ENCODE measurements at regions not wholly inside any gene's neighbourhood (a gene's known extent, or its start where the extent isn't known, plus 50 kb on each side); places are given as distances from the start of the nearest gene placed in this dataset.

DNA sequence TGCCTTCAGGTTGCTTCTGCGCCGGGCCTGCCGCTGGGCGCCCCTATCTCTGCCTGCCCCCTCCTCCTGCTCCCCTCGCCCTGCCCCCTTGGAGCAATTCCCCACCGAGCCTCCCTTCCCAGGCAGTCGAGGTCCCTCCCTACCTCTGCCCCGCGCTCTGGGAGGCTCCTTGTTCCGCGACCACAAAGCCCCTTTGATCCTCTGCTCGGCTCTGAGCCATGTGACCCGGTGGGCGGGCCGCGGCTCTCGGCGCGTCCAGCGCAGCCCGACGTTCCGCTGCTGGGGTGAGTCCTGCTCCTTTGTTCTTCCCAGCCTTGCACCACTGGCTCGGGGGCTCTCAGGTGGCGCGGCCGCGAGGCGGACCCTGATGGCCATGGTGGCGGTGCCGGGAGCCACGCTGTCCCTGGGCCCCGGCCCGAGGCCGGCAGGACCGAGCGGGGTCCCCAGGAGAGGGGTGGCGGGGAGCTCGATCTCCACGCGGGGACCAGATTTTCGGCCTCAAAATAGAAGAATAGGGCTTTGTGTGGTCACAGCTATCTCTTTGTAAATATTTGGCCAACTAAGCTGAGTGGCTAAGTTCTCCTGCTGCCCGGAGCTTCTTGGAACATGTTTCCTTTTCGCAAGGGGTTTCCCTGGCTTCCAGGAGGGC lies 310.6 kb downstream of the SEC14L1 start (continued):
- peak; percentile 73 for TF ChIP-seq E2F1 (CRISPR knock-in tag; IDR thresholded peaks at IDR 0.05)
- TF ChIP-seq THAP11 (CRISPR knock-in tag; IDR thresholded peaks at IDR 0.05) = peak; percentile 74
- no peak for TF ChIP-seq AGO1 (IDR thresholded peaks at IDR 0.05; ENCODE audit: low read depth, low read length, poor library complexity, severe bottlenecking)
- TF ChIP-seq ZHX2 (IDR thresholded peaks at IDR 0.05; ENCODE audit: low read depth) = peak; percentile 69; the same call in 1 of the 2 replicates
- TF ChIP-seq ZHX2 (CRISPR knock-in tag; IDR thresholded peaks at IDR 0.05; ENCODE audit: borderline replicate concordance) = peak; percentile 77; the same call in 1 of the 2 replicates
- peak; percentile 83 for TF ChIP-seq SALL2 (CRISPR knock-in tag; IDR thresholded peaks at IDR 0.05)
- no peak for TF ChIP-seq GTF2F1 (IDR thresholded peaks at IDR 0.05; ENCODE audit: low read length)
- TF ChIP-seq DR1 (CRISPR knock-in tag; IDR thresholded peaks at IDR 0.05) = peak; percentile 94
- TF ChIP-seq KDM5A (IDR thresholded peaks at IDR 0.05; ENCODE audit: borderline replicate concordance, low read length) = no peak; the same call in 1 of the 2 replicates
- TF ChIP-seq KAT2B (IDR thresholded peaks at IDR 0.05; ENCODE audit: borderline replicate concordance, low read depth, low read length) = no peak
- no peak for TF ChIP-seq CENPX (CRISPR knock-in tag; IDR thresholded peaks at IDR 0.05)
- no peak; the same call in 1 of the 2 replicates for TF ChIP-seq ZNF776 (CRISPR knock-in tag; IDR thresholded peaks at IDR 0.05)
- TF ChIP-seq BHLHE40 (IDR thresholded peaks at IDR 0.05; ENCODE audit: low read length) = no peak
- TF ChIP-seq, protein P1, sequence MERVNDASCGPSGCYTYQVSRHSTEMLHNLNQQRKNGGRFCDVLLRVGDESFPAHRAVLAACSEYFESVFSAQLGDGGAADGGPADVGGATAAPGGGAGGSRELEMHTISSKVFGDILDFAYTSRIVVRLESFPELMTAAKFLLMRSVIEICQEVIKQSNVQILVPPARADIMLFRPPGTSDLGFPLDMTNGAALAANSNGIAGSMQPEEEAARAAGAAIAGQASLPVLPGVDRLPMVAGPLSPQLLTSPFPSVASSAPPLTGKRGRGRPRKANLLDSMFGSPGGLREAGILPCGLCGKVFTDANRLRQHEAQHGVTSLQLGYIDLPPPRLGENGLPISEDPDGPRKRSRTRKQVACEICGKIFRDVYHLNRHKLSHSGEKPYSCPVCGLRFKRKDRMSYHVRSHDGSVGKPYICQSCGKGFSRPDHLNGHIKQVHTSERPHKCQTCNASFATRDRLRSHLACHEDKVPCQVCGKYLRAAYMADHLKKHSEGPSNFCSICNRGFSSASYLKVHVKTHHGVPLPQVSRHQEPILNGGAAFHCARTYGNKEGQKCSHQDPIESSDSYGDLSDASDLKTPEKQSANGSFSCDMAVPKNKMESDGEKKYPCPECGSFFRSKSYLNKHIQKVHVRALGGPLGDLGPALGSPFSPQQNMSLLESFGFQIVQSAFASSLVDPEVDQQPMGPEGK (CRISPR knock-in tag; IDR thresholded peaks at IDR 0.05) = peak; percentile 83
- TF ChIP-seq, protein P2, sequence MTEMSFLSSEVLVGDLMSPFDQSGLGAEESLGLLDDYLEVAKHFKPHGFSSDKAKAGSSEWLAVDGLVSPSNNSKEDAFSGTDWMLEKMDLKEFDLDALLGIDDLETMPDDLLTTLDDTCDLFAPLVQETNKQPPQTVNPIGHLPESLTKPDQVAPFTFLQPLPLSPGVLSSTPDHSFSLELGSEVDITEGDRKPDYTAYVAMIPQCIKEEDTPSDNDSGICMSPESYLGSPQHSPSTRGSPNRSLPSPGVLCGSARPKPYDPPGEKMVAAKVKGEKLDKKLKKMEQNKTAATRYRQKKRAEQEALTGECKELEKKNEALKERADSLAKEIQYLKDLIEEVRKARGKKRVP (CRISPR knock-in tag; IDR thresholded peaks at IDR 0.05) = no peak
- peak; percentile 20; the same call in 1 of the 2 replicates for TF ChIP-seq HMG20B (CRISPR knock-in tag; conservative IDR thresholded peaks at IDR 0.05)
- TF ChIP-seq NFKBIZ (CRISPR knock-in tag; IDR thresholded peaks at IDR 0.05) = no peak
- peak; percentile 87 for TF ChIP-seq HNRNPLL (IDR thresholded peaks at IDR 0.05; ENCODE audit: low read depth, low read length, poor library complexity, severe bottlenecking)

Data from HepG2 (cell line).